Adrenal gland (tissue), 9 donors: ENCODE measurements at regions not wholly inside any gene's neighbourhood (a gene's known extent, or its start where the extent isn't known, plus 50 kb on each side); places are given as distances from the start of the nearest gene placed in this dataset.

ENCODE experiments used
- DNase-seq, 7 donors: peaks; one replicate each; pipeline ENCODE4 v3.0.0-alpha.2; 2019 to 2020
- H3K27ac ChIP-seq, 5 donors: fragments of 200-600 bp; sonication (generic) in 4 of 5; 1 replicate in 3 of 5; 2 replicates in 2 of 5; pipeline versions ENCODE4 v1.5.1 to v1.8.0; 2016 to 2020; ENCODE audit warnings: mild to moderate bottlenecking in 1 of 5
- H3K27me3 ChIP-seq: fragments of 200-600 bp; 2 replicates; pipeline ENCODE4 v1.8.0; 2021
- H3K36me3 ChIP-seq, 2 donors: fragments of 200-600 bp; replicated peaks in 1 of 2; 1 replicate in 1 of 2; 2 replicates in 1 of 2; pipeline versions ENCODE4 v1.5.1 to v1.8.0; 2018 to 2022
- H3K4me1 ChIP-seq, 2 donors: fragments of 200-600 bp; replicated peaks in 1 of 2; 1 replicate in 1 of 2; 2 replicates in 1 of 2; pipeline versions ENCODE4 v1.5.1 to v1.8.0; 2018 to 2021
- H3K4me3 ChIP-seq, 4 donors: fragments of 200-600 bp; sonication (generic) in 3 of 4; one replicate each; pipeline ENCODE4 v1.5.1; 2016 to 2018
- H3K9me3 ChIP-seq, 3 donors: fragments of 200-600 bp; sonication (generic) in 1 of 3; replicated peaks in 1 of 3; 1 replicate in 2 of 3; 2 replicates in 1 of 3; pipeline versions ENCODE4 v1.5.1 to v1.8.0; 2016 to 2021
- POLR2A ChIP-seq, 2 donors: fragments of 450-650 bp; IDR thresholded peaks; one replicate each; pipeline ENCODE4 v1.6.1; 2017; ENCODE audit warnings: antibody characterized with exemption in 2 of 2, mild to moderate bottlenecking in 2 of 2, moderate library complexity in 1 of 2
- WGBS, 4 donors: extraction: QIAGEN DNeasy Blood & Tissue Kit in 2 of 4; methylation state at CpG; one replicate each; pipeline versions ENCODE4 v1.1.5 to v1.1.7; 2013 to 2017; 5-methylcytosine and 5-hydroxymethylcytosine counted together
- intact Hi-C, 2 donors: fragments of 100-400 bp; cut with DNase I; formaldehyde crosslinking; loops; one replicate each; pipeline versions ENCODE4 v1.14.1 to v1.15.0; 2022 to 2023
- TF ChIP-seq, protein P1 (sequence below), 6 experiments: fragments of 450-650 bp in 4 of 6; fragments of 200-600 bp in 2 of 6; sonication (generic) in 1 of 6; IDR thresholded peaks; 1 replicate in 5 of 6; 2 replicates in 1 of 6; pipeline versions ENCODE4 v1.5.1 to v1.8.0; 2016 to 2021; ENCODE audit warnings: antibody characterized with exemption in 6 of 6, mild to moderate bottlenecking in 2 of 6, moderate library complexity in 1 of 6
- donor health status: healthy with polysubstance abuse.
- donor health status: Bipolar disorder and iron deficiency.
- donor health status: DM: yes; HTN: yes; CAD: no.
- donor health status: DM: no; HTN: no; CAD: no.
- donor health status: DM: no; HTN: no; CAD: no.

- no peaks in the 10 kb centered on the region for H3K36me3 ChIP-seq
- no peaks in the 10 kb centered on the region for H3K4me1 ChIP-seq
These were observed 128.3 kb downstream of the OLIG3 start for GRCh38 chr6:137365707-137366437.

DNA sequence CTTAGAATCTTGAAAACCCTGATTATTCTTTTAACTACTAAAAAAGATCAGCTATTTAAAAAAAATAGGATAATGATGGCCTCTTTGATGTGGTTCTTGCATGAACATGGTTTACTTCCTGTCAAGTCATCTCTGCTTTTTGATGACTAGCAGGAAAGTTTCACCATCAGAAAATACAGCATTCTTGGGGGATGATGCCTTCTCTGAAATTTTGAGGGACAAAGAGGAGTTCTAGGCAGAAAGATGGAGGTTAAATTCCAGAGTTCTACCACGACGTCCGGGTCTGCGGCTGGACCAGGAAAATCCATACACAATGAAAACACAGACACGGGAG lies 130.4 kb downstream of the OLIG3 start:
- 78 to 83% (median 82%) methylated on average over 5 of the region's 5 CpGs for WGBS, 4 donors
- Histone ChIP-seq H3K27me3 (no peaks in the 10 kb centered on the region), H3K4me1 (no peaks in the 10 kb centered on the region), H3K36me3 (no peaks in the 10 kb centered on the region), H3K27ac (no peak overlapping the region), H3K9me3 (no peaks in the 10 kb centered on the region), H3K4me3 (no peak overlapping the region)
- intact Hi-C loops, result no loop called here
- TF ChIP-seq, protein P1, sequence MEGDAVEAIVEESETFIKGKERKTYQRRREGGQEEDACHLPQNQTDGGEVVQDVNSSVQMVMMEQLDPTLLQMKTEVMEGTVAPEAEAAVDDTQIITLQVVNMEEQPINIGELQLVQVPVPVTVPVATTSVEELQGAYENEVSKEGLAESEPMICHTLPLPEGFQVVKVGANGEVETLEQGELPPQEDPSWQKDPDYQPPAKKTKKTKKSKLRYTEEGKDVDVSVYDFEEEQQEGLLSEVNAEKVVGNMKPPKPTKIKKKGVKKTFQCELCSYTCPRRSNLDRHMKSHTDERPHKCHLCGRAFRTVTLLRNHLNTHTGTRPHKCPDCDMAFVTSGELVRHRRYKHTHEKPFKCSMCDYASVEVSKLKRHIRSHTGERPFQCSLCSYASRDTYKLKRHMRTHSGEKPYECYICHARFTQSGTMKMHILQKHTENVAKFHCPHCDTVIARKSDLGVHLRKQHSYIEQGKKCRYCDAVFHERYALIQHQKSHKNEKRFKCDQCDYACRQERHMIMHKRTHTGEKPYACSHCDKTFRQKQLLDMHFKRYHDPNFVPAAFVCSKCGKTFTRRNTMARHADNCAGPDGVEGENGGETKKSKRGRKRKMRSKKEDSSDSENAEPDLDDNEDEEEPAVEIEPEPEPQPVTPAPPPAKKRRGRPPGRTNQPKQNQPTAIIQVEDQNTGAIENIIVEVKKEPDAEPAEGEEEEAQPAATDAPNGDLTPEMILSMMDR (IDR thresholded peaks at IDR 0.05), result no peak
- TF ChIP-seq POLR2A (IDR thresholded peaks at IDR 0.05), result no peak
- DNase-seq, result no peak

More at GRCh38 chr6:137365707-137366437, 128.3 kb downstream of the OLIG3 start:
- no peaks in the 10 kb centered on the region for H3K27me3 ChIP-seq
- H3K4me3 ChIP-seq, result no peak overlapping the region
- 69 to 78% (median 72%) methylated on average over 14 of the region's 14 CpGs for WGBS, 4 donors
- intact Hi-C loops, result no loop called here
- TF ChIP-seq, protein P1 (IDR thresholded peaks at IDR 0.05), result no peak
- TF ChIP-seq POLR2A (IDR thresholded peaks at IDR 0.05), result no peak
- DNase-seq, result no peak
- H3K9me3 ChIP-seq, result no peaks in the 10 kb centered on the region
- no peak overlapping the region for H3K27ac ChIP-seq

- no peaks in the 10 kb centered on the region for H3K9me3 ChIP-seq
- no peaks in the 10 kb centered on the region for H3K36me3 ChIP-seq
- no peaks in the 10 kb centered on the region for H3K4me1 ChIP-seq
- no peak for TF ChIP-seq POLR2A (IDR thresholded peaks at IDR 0.05)
- TF ChIP-seq, protein P1 (IDR thresholded peaks at IDR 0.05), result no peak
- H3K27ac ChIP-seq, result no peak overlapping the region
- H3K27me3 ChIP-seq, result no peaks in the 10 kb centered on the region
- WGBS, 4 donors, result 58 to 64% (median 60%) methylated on average over 16 of the region's 16 CpGs
- DNase-seq, result no peak
- intact Hi-C loops, result no loop called here
- H3K4me3 ChIP-seq, result no peak overlapping the region
These were observed 131.1 kb downstream of the OLIG3 start for GRCh38 chr6:137362878-137363804.

GRCh38 chr6:137361701-137362100 lies 132.5 kb downstream of the OLIG3 start:
- no peak overlapping the region for H3K4me3 ChIP-seq
- no peaks in the 10 kb centered on the region for H3K36me3 ChIP-seq
- H3K27ac ChIP-seq, result no peak overlapping the region
- TF ChIP-seq, protein P1 (IDR thresholded peaks at IDR 0.05), result no peak
- no peak for TF ChIP-seq POLR2A (IDR thresholded peaks at IDR 0.05)
- no peaks in the 10 kb centered on the region for H3K4me1 ChIP-seq
- H3K9me3 ChIP-seq, result no peaks in the 10 kb centered on the region
- H3K27me3 ChIP-seq, result no peaks in the 10 kb centered on the region
- intact Hi-C loops, result no loop called here
- DNase-seq, result no peak
